Retina (tissue), 1 donor: ENCODE measurements at regions not wholly inside any gene's neighbourhood (a gene's known extent, or its start where the extent isn't known, plus 50 kb on each side); places are given as distances from the start of the nearest gene placed in this dataset.
"Not testable (repeated sequence)": the region's sequence is repeated elsewhere in the genome, so short reads cannot be mapped to it uniquely, and the experiment has no call there.

Experiments used
- DNase-seq: peaks from one replicate; pipeline ENCODE4 v3.0.0-alpha.2; 2016

DNA sequence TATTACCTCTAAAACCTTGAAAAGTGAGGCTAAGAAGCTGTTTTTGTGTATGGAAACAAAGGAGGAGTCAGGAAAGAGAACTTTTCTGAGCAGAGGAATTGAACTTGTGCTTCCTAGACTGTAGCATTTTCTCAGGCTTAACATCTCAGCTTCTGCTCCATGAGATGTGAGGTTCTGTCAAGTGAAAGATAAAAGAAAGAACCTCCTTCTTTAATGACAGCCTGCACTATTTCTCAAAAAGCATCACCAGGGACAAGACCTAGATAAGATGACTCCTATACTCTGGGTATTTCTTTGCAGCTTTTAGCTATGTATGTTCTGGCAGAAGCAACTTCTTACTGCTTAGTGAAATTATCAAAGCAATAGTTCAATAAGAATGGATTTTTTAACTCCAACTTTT is 87.6 kb upstream of the KCNQ5 start:
- no peak for DNase-seq

- no peak for DNase-seq
These were observed 86.7 kb upstream of the KCNQ5 start for GRCh38 chr6:72535124-72535523.

DNA sequence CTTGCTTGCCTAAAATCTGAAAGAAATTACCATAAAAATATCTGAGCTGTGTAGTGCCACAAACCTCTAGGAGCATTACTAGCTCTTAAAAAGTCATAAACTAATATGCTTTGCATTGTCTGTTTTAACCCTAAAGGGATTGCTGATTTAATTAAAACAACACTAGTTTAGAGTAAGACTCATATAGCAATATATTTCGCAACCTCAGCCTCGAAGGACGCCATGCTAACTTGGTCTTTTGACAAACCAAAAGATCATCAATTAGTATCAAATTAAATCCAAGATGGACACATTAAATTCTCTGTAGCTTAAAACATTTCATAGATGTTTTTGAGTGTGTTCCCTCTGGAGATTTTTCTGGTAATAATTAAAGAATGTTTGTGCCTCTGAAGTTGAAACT is 74.8 kb upstream of the KCNQ5 start:
- no peak for DNase-seq

- no peak for DNase-seq
These were observed 70.4 kb upstream of the KCNQ5 start for GRCh38 chr6:72551470-72551869.

GRCh38 chr6:72552938-72553337 is 68.9 kb upstream of the KCNQ5 start:
- DNase-seq = peak; percentile 70

DNA sequence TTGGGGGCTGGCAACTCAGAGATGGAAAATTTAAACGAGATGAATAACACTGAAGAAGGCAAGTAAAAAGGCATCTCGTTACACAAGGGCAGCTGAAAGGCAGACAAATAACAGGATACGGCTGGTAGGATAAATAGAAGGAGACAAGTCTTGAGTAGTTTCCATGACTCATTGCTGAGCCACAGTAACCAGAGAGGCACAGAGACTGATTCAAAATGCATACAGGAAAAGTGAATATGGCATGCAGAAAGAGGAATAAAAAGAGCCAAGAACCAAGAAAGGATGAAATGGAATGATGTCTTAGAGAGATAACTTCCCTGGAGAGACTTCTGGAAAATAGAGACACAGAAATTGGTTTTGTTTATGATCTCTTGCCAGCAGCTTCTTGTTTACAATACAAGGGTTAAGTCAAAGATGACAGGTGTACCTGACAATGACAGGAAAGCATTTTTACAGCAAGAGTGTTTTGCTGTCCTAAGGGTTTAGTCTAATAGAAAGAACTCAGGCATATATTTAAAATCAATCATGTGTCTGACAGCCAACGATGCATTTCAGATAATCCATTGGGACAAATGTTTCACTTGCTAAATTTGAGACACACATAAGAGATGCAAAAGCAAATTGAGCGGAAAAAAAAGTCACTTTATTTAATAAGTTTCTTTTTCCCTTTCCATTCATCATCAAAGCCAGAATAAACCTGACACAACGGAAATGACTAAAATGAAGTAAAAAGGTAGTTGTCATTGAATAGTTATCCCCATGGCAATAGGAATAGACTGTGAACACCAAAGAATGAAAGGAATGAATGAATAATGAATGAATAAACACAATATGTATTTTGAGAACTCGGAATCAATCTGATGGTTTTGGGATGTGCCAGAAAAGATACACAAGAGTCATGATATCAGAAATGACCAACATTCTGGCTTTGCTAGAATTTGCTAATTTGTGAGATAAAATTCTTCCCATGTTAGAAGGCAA is 68.0 kb upstream of the KCNQ5 start:
- DNase-seq = peak; percentile 55

DNA sequence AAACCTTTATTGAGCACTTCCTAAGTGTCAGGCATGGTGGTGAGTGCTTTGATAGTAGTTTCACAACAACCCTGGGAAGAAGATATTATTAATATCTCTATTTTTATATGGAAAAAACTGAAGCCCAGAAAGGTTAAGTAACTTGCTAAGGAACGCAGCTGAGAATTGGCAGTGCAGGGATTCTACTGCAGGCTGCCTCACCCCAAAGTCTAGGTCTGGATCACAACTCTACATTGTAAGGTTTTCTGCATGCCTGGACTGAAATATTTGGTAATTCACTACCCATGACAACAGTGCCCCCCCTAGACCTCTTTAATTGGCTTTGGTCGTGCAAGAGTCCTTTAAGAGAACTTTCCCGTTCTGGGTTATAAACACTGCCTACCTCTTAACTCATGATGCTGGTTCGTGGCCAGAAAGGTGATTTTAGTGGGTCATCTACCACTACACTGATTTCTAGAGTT is 67.1 kb upstream of the KCNQ5 start:
- peak; percentile 7 for DNase-seq

DNA sequence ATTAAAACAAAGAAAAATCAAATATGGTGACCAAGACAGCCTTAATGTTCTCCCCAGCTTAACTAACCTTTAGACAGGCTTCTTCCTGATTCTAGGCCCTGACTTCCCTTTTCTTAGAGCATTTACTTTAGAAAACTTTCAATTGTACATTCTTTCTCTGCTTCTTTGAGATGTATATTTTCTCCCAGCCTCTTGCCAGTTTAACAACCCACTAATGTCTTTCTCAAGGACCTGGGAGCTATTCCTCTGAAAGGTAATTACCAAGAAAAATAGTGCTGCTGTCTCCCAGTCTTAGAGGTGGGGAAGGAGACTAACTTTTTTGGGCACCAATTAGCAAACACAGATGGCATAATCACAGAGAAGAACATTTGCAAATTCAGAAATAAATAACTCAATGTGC is 62.8 kb upstream of the KCNQ5 start:
- no peak for DNase-seq

GRCh38 chr6:72559555-72559954 is 62.3 kb upstream of the KCNQ5 start:
- no peak for DNase-seq

DNA sequence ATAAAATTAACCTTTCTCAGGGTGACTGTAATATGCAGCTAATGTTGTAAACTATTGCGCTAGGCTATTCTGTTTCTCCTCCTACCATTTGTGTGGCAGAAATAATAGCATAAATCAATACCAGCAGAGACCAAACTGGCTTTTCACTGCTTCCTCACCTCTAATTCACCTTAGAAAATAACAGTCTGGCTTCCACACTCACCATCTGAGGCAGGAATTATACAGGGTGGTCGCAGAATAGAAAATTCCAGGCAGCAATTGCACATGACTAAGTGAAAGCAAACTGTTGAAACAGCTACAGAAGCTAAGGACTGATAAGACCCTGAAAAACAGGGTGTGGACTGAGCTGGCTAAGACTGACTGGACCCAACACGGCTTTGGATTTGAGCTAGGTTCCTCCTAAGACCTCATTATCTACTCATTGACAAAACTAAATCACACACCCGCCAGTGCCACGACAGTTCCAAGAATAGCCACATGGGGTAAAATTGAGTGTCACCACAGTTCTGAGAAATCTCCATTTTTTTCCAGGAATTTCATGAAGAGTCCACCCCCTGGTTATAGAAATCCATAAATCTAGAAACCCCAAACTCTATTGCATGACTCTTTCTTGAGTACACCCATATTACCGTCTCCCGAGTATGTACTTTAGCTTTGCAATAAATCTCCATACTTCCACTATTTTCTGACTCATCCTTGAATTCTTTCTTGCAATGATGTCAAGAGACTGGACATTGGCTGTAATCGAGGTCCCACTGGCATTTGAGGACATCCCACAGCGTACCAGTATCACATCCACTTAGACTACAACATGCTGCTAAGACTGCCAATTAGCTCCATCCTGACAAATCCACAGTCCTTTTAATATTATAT is 60.9 kb upstream of the KCNQ5 start:
- no peak for DNase-seq

DNA sequence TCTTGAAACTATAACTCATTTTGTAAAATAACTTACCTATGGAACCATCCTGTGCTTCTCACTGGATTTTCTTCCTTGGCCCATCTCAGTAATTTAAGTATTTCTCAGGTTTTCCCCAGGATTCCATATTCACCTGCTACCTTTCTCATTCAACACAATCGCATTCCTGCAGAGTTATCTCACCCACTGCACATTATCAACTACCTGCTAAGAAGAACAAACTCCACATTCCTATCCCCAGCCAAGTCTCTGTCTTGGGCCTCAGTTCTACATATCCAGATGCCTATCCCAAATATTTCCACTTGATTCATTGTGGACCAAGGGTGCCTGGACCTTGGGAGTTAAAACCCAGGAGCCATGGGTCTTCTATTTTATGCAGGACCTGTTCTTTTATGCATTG is 60.2 kb upstream of the KCNQ5 start:
- DNase-seq = no peak

GRCh38 chr6:72564231-72564630 is 57.6 kb upstream of the KCNQ5 start:
- no peak for DNase-seq

- not testable (repeated sequence) for DNase-seq
These were observed 49.9 kb upstream of the KCNQ5 start for GRCh38 chr6:72571993-72572392.
